HG02571 (cell line): ENCODE measurements at regions not wholly inside any gene's neighbourhood (a gene's known extent, or its start where the extent isn't known, plus 50 kb on each side); places are given as distances from the start of the nearest gene placed in this dataset.
"Not testable (repeated sequence)": the region's sequence is repeated elsewhere in the genome, so short reads cannot be mapped to it uniquely, and the experiment has no call there.

Source experiments
- ATAC-seq: cut with Tn5 transposase; IDR thresholded peaks from one replicate; pipeline ENCODE4 v1.9.1; 2021; ENCODE audit warnings: mild to moderate bottlenecking, moderate library complexity; ENCODE audit not compliant: unreplicated experiment

- ATAC-seq: no peak
Observed at GRCh38 chr14:30214461-30215090, 286.9 kb upstream of the PRKD1 start.

- ATAC-seq: no peak
Observed at GRCh38 chr14:30218907-30219306, 291.3 kb upstream of the PRKD1 start.

- ATAC-seq: no peak
Observed at GRCh38 chr14:30221546-30221945, 293.9 kb upstream of the PRKD1 start.

GRCh38 chr14:30223385-30223785 lies 295.7 kb upstream of the PRKD1 start:
- no peak for ATAC-seq

DNA sequence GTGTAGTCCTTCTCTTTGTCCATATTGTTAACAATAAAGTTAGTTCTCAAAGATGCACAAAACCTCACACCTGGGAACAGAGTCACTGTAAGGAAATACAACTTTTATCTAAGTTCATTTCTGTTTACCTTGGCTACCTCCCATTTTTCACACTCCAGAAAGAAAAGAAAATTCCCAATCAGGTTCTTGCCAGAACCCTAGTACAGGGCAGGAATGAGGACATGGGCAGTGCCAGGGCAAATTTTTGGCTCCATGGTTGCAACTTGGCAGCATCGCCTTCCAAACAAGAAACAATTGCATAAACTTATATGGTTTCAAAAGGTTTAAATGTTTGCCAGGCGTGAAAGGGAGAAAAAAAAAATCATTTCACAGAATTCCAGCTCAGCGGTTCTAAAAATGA lies 296.3 kb upstream of the PRKD1 start:
- no peak for ATAC-seq

DNA sequence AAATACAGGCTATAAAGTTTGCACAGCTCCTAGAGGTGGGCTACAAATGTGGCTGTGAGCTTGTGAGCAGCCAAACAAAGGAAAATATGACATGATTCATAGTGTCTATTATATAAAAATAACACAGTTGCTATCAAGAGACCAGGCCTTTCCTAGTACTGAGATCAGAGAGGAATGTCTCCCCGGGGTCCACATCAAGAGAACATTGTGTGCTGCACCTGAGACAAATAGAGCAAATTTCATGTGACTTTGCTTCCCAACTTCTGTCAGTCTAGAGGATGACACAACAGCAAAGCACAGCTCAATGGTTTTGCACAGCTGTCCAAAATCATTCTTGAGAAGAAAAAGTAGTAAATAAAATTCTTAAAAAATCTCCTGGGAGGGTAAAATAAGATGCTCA lies 297.5 kb upstream of the PRKD1 start:
- no peak for ATAC-seq

GRCh38 chr14:30227436-30227835 lies 299.8 kb upstream of the PRKD1 start:
- no peak for ATAC-seq

- ATAC-seq: no peak
Observed at GRCh38 chr14:30227876-30228275, 300.2 kb upstream of the PRKD1 start.

- no peak for ATAC-seq
Observed at GRCh38 chr14:30230719-30231118, 303.1 kb upstream of the PRKD1 start.

DNA sequence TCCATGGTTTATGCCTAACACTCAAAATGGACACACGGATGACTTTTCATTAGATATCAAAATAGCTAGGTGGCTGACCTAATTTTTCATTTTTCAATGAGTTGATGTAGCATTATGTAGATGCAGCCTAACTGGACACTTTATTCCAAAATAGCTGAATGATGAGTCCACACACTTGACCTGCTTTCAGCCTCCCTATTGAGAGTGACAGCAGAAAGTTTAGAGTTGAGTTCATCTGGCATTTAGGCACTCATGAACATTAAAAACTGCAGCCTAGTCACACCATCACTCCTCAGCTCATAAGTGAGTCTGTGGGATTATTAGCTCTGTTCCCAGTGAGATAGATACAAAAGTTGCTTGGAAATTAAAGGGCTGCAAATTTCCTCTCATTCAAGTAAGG lies 307.3 kb upstream of the PRKD1 start:
- ATAC-seq: no peak

- no peak for ATAC-seq
Observed at GRCh38 chr14:30235485-30235884, 307.8 kb upstream of the PRKD1 start.

DNA sequence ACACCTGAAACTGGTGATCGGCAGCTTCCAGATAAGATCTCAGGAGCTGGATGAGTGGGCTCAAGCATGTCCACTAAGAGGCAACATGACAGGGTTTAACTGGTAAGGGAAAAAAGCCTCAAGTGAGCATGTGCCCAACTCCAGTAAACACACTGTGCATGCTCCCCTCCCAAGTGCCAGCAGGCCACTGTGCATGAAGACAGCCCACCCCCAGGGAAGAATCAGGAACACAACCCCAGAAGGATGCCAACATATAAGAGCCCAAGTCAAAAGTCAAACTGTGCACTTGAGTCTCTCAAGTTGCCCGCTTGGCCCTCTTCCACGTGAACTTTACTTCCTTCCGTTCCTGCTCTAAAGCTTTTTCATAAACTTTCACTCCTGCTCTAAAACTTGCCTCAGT lies 311.3 kb upstream of the PRKD1 start:
- no peak for ATAC-seq

GRCh38 chr14:30240018-30240417 lies 312.4 kb upstream of the PRKD1 start:
- ATAC-seq: no peak

DNA sequence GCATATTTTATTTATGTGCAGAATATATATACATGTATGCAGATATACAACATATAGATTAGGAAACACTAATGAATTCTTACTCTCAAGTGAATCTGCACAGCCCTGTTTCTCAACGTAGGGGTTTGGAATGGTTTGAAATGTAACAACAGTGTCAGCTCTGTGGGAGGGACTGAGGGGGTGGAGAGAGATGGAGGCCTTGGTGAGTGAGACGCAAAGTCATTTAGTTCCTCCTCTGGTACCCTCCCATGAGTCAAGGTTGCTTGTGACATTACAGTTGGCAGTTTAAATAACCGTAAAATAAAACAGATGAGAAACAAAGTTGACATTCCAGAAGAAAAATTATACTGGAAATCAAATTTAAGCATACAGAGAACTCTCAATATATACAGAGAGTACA lies 313.0 kb upstream of the PRKD1 start:
- ATAC-seq: no peak

- no peak for ATAC-seq
Observed at GRCh38 chr14:30242744-30243143, 315.1 kb upstream of the PRKD1 start.

DNA sequence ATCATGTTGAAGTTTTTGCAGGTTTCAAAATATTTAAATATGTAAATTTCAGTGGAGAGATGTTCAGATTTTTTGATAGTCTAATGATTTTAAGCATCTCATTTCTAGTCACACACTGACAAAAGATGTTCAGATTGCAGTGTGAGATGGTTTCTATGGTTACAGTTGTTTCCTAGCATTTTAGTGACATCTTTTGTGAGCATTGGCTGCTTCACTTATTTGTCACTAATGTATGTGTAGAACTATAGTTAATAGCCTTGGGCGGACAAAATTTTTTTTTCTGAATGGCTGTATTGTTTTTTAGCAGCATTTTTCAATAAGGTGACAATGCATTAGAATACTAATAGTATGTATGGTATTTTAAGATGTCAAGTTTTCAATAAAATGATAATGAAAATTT lies 315.6 kb upstream of the PRKD1 start:
- ATAC-seq: no peak

DNA sequence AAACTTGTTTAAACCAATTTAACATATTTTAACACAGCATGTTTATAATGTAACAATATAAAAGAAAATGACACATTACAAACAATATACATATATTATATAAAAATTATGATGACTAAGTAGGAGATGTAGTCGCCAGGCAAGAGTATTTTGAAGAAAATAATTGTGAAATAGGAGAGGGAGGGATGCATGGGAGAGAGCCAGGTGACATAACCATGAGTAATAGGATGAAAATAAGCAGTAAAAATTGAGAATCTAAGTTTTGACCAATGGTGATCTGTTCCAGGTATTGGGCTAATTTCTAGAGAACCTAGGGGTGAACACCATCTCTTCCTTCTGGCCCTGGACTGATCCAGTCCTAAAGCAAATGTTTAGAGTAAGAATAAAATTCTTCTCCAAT lies 315.2 kb upstream of the G2E3 start:
- ATAC-seq: no peak

- not testable (repeated sequence) for ATAC-seq
Observed at GRCh38 chr14:30244348-30244747, 314.6 kb upstream of the G2E3 start.

DNA sequence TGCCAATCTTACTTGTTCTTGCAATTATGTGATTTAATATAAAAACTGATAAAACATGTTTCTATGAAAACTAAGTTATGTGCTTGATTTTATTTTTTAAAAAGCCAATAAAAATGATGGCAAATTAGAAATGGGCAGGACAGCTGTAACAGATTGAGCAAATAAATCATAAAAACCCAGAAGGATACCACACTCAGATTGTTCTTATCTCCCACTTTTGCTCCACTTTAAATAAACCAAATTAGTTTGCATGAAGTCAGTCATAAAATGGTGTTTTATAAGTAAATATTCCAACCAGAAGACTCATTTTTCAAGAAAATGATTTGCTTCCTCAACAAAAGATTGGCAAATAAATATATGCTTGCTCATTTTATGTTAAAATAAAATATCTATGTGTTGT lies 307.9 kb upstream of the G2E3 start:
- no peak for ATAC-seq

- ATAC-seq: no peak
Observed at GRCh38 chr14:30251557-30252100, 307.3 kb upstream of the G2E3 start.

DNA sequence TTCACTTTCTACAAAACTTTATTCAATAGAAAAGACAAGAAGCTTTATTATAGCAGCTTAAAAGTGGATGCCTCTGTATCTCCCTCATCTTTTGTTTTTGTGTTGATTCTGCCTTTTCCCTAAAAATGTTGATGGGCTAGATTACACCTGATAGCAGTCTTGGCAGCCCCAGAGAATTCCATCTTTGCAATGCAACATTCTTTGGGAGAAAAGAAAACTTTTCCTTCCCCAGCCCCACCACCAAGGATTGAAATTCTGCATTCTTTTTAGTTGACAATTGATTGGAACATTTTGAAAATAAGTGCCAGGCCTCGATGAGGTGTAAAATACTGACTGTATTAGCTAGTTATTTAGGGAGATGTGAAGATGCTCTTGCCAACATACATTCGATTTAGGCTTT lies 306.8 kb upstream of the G2E3 start:
- no peak for ATAC-seq

- no peak for ATAC-seq
Observed at GRCh38 chr14:30252783-30253674, 305.9 kb upstream of the G2E3 start.
